KMS-11 (cell line): ENCODE measurements at regions not wholly inside any gene's neighbourhood (a gene's known extent, or its start where the extent isn't known, plus 50 kb on each side); places are given as distances from the start of the nearest gene placed in this dataset.

Source experiments
- H2AFZ ChIP-seq: fragments of 200-600 bp; sonication (generic); 2 replicates; pipeline ENCODE4 v1.6.1; 2016; ENCODE audit warnings: antibody characterized with exemption, mixed run types, low read depth
- H3K27ac ChIP-seq: fragments of 200-600 bp; sonication (generic); 2 replicates; pipeline ENCODE4 v1.6.1; 2016; ENCODE audit warnings: mild to moderate bottlenecking, mixed run types
- H3K27me3 ChIP-seq: fragments of 200-600 bp; sonication (generic); 2 replicates; pipeline ENCODE4 v1.6.1; 2017; ENCODE audit warnings: mild to moderate bottlenecking, low read depth, mixed run types, moderate library complexity; ENCODE audit not compliant: insufficient read depth
- H3K36me3 ChIP-seq: fragments of 200-600 bp; sonication (generic); 2 replicates; pipeline ENCODE4 v1.6.1; 2017; ENCODE audit warnings: mild to moderate bottlenecking, mixed run types; ENCODE audit not compliant: insufficient read depth
- H3K4me1 ChIP-seq: fragments of 200-600 bp; sonication (generic); 2 replicates; pipeline ENCODE4 v1.6.1; 2016; ENCODE audit warnings: mild to moderate bottlenecking, low read depth, mixed run types; ENCODE audit not compliant: poor library complexity, severe bottlenecking
- H3K4me2 ChIP-seq: fragments of 200-600 bp; sonication (generic); 2 replicates; pipeline ENCODE4 v1.7.0; 2016; ENCODE audit warnings: mild to moderate bottlenecking, mixed run types
- H3K4me3 ChIP-seq: fragments of 200-600 bp; sonication (generic); IDR thresholded peaks from 2 replicates; pipeline ENCODE4 v1.6.1; 2017; ENCODE audit warnings: low read depth, low read length, mixed read lengths; ENCODE audit not compliant: insufficient read depth
- H3K79me2 ChIP-seq: fragments of 200-600 bp; sonication (generic); 2 replicates; pipeline ENCODE4 v1.6.1; 2016; ENCODE audit warnings: low read depth, mixed run types; ENCODE audit not compliant: insufficient read depth
- H3K9ac ChIP-seq: fragments of 200-600 bp; sonication (generic); 2 replicates; pipeline ENCODE4 v1.6.1; 2016; ENCODE audit warnings: mild to moderate bottlenecking, mixed run types
- H4K20me1 ChIP-seq: fragments of 200-600 bp; sonication (generic); 2 replicates; pipeline ENCODE4 v1.6.1; 2016; ENCODE audit warnings: mild to moderate bottlenecking, mixed run types; ENCODE audit not compliant: insufficient read depth
- TF ChIP-seq, protein P1 (sequence below): fragments of 200-600 bp; sonication (generic); conservative IDR thresholded peaks from 2 replicates; pipeline ENCODE4 v1.6.1; 2017; ENCODE audit warnings: low read depth, mild to moderate bottlenecking, antibody characterized with exemption, low read length, moderate library complexity, mixed read lengths

- no peaks in the 10 kb centered on the region for H3K27me3 ChIP-seq
- TF ChIP-seq, protein P1, sequence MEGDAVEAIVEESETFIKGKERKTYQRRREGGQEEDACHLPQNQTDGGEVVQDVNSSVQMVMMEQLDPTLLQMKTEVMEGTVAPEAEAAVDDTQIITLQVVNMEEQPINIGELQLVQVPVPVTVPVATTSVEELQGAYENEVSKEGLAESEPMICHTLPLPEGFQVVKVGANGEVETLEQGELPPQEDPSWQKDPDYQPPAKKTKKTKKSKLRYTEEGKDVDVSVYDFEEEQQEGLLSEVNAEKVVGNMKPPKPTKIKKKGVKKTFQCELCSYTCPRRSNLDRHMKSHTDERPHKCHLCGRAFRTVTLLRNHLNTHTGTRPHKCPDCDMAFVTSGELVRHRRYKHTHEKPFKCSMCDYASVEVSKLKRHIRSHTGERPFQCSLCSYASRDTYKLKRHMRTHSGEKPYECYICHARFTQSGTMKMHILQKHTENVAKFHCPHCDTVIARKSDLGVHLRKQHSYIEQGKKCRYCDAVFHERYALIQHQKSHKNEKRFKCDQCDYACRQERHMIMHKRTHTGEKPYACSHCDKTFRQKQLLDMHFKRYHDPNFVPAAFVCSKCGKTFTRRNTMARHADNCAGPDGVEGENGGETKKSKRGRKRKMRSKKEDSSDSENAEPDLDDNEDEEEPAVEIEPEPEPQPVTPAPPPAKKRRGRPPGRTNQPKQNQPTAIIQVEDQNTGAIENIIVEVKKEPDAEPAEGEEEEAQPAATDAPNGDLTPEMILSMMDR: no peak
- no peak overlapping the region for H3K27ac ChIP-seq
- no peak overlapping the region for H2AFZ ChIP-seq
- no peak overlapping the region for H3K4me3 ChIP-seq
- H3K4me1 ChIP-seq: peaks cover 5% of the 10 kb centered on the region
- no peak overlapping the region for H3K4me2 ChIP-seq
- no peaks in the 10 kb centered on the region for H3K79me2 ChIP-seq
- H3K36me3 ChIP-seq: no peaks in the 10 kb centered on the region
- no peak overlapping the region for H3K9ac ChIP-seq
- H4K20me1 ChIP-seq: no peaks in the 10 kb centered on the region
Observed at GRCh38 chr1:88163187-88163586, 520.9 kb upstream of the PKN2 start.

GRCh38 chr1:88168126-88168525, 515.9 kb upstream of the PKN2 start:
- H2AFZ ChIP-seq: no peak overlapping the region
- H3K4me2 ChIP-seq: no peak overlapping the region
- no peak overlapping the region for H3K9ac ChIP-seq
- no peak overlapping the region for H3K4me3 ChIP-seq
- H3K27ac ChIP-seq: no peak overlapping the region
- H3K4me1 ChIP-seq: peaks cover 6% of the 10 kb centered on the region
- no peaks in the 10 kb centered on the region for H4K20me1 ChIP-seq
- H3K36me3 ChIP-seq: no peaks in the 10 kb centered on the region
- H3K79me2 ChIP-seq: no peaks in the 10 kb centered on the region
- TF ChIP-seq, protein P1: no peak
- H3K27me3 ChIP-seq: no peaks in the 10 kb centered on the region

- H3K27ac ChIP-seq: no peak overlapping the region
- no peaks in the 10 kb centered on the region for H3K36me3 ChIP-seq
- no peak overlapping the region for H3K4me3 ChIP-seq
- H3K79me2 ChIP-seq: no peaks in the 10 kb centered on the region
- no peaks in the 10 kb centered on the region for H4K20me1 ChIP-seq
- TF ChIP-seq, protein P1: no peak
- no peak overlapping the region for H3K9ac ChIP-seq
- no peak overlapping the region for H3K4me2 ChIP-seq
- no peak overlapping the region for H2AFZ ChIP-seq
- H3K27me3 ChIP-seq: no peaks in the 10 kb centered on the region
- H3K4me1 ChIP-seq: peaks cover 6% of the 10 kb centered on the region
Observed at GRCh38 chr1:88169139-88169538, 514.9 kb upstream of the PKN2 start.

DNA sequence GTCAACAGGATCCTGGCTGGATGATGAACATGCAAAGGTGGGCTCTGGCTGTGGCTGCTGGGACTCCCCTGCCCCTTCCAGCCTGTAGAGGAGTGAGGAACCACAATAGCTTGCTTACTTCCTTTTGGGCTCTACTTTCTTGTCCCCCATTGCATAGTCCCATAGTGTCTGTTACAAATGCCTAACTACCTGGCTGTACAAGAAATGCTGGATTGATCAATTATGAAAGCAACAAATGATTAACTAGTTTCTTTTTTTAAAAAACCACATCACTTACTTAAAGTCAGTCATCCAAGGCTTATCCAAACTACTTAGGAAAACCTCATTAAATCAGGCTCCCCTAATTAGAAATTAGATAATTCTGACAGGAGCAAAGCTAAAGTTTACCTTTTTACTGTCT, 514.1 kb upstream of the PKN2 start:
- H3K27me3 ChIP-seq: no peaks in the 10 kb centered on the region
- no peak overlapping the region for H3K27ac ChIP-seq
- H3K79me2 ChIP-seq: no peaks in the 10 kb centered on the region
- no peak overlapping the region for H3K9ac ChIP-seq
- no peak overlapping the region for H2AFZ ChIP-seq
- H3K4me2 ChIP-seq: no peak overlapping the region
- TF ChIP-seq, protein P1: no peak
- H3K4me3 ChIP-seq: no peak overlapping the region
- no peaks in the 10 kb centered on the region for H4K20me1 ChIP-seq
- H3K36me3 ChIP-seq: no peaks in the 10 kb centered on the region
- H3K4me1 ChIP-seq: peaks cover 6% of the 10 kb centered on the region
